AG20443 (cell line): ENCODE measurements at regions not wholly inside any gene's neighbourhood (a gene's known extent, or its start where the extent isn't known, plus 50 kb on each side); places are given as distances from the start of the nearest gene placed in this dataset.
"Not testable (repeated sequence)": the region's sequence is repeated elsewhere in the genome, so short reads cannot be mapped to it uniquely, and the experiment has no call there.

Experiments used
- DNase-seq: peaks from one replicate; pipeline ENCODE4 v3.0.0; 2012; ENCODE audit warnings: low spot score, mixed read lengths

DNA sequence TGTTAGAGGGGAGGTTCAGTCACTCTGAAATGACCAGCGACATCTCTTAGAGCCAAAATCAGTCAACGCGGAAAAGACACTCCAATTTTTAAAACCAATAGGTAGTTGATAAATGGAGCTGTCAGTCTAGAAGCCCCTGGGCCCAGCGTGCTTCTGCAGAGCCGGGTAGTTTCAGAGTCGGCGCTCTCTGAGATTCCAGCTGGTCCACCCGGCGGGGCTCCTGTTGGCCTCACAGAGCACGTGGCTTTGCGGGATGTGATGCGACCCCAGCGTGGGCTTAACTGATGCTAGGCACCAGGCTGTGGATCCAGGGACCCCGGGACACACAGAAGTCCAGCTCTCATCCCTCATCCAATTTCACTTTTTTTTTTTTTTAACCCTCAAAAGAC, 245.9 kb downstream of the BCL2L11 start:
- not testable (repeated sequence) for DNase-seq

DNA sequence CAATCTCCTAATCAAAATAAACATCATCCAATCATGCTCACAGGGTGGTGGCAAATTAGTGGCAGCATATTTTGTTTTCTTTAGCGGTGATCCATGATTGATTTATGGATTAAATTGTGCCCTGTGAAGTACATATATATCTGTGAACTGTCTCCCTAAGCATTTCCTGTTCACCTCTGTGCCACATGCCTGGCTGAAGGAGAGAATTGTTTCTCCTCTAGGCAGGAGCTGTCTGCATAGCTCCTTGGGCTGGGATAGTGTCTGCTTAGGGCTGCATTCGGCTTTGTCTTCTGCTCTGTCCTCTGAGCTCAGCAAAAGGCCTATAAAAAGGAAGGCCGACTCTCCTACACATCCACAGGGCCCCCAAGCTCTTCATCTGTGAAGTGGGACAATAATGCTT, 246.4 kb downstream of the BCL2L11 start:
- DNase-seq = not testable (repeated sequence)

DNA sequence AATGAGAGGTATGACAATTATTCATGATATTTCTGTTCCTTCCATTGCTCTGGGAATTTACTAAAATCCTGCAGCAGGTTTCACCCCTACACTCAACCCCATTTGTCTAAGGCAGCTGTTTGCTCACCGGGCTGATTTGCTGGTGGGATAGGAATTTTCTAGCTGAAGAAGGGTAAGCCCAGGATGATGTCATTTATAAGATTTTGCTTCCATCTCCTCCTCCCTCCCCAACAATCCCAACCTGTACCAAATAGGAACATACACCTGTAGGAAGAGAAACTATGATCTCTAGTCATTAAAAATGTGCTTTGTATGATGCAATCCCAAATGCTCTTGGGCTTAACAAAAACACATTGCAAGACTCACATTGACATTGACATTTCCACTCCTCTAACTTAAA, 247.2 kb downstream of the BCL2L11 start:
- not testable (repeated sequence) for DNase-seq

DNA sequence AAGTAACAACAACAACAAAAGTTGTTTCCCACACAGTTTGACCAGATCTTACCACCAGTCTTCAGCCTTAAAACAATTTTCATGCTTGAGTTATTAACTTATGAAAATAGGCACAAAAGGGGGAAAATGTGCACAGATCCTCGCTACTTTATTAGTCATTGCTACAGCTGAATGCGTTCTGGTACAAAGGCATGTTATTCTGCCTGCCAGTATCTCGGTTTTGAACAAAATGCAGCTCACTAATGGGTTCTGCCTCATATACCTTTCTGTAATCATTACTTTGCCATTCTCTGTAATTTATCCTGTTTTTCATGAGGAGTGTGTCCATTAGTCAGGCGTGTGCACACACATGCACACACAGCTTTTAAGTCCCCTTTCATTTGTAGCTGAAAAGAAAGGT, 247.6 kb downstream of the BCL2L11 start:
- DNase-seq = not testable (repeated sequence)

DNA sequence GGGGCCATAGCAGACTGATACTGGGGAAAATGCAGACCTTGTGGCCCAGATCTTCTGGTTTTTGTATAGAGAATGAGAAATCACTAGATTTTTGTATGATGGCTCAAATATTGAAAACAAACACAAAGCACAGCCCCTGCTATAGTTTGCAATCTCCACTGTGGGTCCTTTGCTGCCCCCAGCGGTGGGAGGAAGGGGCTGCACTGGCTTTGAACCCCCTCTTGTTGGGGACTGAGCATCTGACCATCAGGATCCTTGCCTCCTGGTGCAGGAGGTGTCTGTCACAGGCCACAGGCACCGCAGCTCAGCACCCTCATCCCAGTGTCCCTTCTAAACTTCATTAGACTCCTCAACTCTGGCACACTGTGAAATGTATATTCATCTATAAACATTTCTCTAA, 252.3 kb downstream of the BCL2L11 start:
- not testable (repeated sequence) for DNase-seq

DNA sequence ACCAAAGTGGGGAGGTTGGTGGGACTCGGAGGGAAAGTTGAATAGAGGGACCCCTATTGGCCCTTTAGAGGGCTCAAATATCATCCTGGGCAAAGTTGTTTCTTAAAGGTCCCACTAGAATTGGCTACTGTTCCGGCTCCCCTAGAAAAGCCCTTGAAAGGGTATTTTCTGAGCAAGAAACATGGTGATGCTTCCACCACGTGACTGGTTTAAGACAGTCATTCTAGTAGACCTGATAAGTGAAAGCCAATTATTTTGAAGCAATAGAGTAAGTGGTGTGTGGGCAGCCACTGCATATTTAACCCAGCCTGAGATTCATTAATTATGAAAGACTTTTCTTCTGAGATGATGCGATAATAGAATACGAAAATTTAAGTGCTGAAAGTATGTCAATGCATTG, 253.3 kb downstream of the BCL2L11 start:
- not testable (repeated sequence) for DNase-seq

DNA sequence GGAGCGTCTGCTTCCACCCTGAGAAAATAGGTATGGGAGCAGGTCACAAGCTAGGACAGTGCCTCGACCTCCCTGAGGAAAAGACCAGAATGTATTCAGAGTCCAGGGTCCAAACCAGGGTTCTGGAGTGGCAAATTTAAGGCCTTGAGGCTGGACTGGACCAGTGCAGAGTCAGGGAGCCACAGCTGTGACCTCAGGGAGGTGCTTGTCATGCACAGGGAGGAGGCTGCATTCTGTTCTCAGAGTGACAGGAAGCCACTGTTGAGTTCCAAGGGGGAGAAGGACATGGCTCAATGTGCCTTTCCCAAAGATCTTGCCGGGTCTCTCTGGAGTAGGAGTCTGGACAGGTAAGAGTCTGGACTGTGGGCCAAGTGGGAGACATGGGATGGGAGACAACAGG, 254.0 kb downstream of the BCL2L11 start:
- not testable (repeated sequence) for DNase-seq

DNA sequence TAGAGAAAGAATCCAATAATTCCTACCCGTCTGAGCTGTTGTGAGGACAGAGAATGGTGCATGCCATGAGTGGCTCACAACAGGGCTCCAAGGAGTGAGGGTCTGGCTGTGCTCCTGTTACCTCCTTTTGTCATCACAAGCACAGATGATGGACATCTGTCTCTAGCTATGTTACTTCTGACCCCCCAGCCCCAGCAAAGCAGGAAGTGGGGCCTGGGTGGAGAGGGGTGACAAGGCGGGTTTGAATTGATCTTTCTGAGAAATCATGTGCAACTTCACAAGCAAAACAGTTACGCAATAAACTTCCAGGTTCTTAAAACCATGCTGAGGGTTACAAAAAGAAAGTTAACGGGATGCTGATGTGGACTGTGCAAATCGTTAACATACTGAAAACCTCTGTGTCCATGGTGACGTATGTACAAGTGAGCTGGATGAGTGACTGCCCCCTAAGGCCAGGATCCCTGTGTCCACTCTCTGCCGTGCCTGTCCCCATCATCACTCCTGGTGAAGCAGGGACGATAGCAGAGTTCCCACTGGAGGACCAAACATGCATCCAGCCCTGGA, 254.7 kb downstream of the BCL2L11 start:
- not testable (repeated sequence) for DNase-seq

DNA sequence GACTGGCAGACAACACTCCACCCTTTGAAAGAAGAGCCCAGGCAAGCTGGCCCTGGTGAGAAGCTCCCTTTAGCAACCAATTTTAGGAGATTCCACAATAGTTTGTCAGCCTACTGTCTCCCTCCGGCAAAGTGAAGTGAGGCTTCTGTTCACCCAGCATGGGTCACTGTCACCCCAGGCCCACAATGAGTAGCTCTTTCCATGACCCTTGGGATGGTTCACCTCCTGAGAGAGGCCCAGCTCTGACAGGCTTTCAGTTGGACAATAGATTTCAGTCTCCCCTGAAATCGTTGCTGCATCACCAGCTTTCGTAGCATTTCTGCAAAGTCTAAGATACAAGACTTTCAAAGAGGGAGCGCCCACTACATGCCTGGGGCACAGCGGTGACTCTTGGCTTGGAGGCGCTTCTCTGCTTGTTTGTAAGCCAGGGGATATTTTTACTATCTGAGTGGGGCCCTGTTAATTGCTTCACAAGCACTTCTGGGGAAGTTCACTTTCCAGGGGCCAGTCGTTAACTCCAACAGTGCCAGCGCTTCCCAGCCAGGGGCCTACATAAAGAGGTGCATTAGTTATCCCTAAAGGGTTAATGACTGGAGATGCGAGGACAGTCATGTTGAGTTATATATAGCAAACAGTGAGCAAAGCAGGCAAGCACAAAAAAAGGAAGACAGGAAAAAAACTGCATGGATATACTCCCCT, 255.7 kb downstream of the BCL2L11 start:
- DNase-seq = not testable (repeated sequence)

DNA sequence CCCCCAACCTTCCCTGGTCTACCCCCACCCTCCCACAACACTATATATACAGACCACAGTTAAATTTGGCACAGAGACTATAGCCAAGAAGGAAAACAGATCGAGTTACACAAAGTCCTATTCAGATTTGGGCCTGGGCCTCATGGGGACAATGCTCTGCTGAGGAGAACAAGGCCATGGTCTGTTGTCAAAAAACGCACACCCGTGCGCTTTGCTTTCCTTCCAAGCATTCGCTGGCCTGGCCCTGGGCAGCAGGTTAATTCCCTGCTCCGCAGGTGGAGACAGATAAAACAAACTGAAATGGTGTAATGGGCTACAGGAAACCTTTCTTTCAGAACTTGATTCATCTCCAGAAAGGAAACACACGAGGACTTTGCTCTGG, 256.2 kb downstream of the BCL2L11 start:
- DNase-seq = not testable (repeated sequence)

DNA sequence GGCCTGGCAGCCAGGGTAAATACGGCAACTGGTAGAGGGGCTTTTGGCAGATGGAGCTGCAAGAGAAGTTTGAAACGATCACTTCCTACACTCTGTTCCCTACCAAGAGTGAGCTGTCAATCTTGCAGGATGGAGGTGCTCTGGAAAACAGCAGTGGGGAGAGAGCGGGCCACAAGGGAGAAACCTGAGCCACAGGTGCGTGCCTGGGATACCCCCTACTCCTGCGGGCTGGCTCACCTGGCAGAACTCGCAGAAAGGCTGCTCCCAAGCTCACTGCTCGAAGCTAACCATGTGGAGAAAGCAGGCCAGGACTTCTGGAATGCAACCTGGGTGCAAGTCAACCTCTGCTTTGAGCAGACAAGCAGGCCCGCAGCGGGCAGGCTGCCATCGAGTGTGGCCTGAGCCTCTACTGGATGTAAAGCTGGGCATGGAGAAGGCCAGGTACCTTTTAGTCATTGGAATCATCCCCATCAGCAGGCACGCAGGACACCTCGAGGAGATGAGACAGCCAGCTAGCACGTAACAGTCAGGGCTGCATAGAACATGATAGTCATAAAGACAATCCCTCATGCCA, 256.8 kb downstream of the BCL2L11 start:
- DNase-seq = not testable (repeated sequence)

DNA sequence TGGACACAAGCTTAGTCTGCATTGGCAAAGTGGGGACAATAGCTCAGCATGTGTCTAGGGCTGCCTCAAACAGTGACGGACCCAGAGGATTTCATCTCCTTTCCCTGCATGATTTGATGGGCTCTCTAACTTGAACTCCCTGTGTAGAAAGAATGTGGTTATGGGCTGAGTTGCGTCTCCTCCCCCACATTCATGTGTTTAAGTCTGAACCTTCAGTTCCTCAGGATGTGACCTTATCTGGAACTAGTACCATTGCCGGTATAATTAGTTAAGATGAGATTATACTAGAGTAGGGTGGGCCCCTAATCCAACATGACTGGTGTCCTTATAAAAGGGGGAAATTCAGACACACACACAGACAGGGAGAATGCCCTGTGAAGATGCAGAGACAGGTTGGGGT, 257.6 kb downstream of the BCL2L11 start:
- DNase-seq = not testable (repeated sequence)

DNA sequence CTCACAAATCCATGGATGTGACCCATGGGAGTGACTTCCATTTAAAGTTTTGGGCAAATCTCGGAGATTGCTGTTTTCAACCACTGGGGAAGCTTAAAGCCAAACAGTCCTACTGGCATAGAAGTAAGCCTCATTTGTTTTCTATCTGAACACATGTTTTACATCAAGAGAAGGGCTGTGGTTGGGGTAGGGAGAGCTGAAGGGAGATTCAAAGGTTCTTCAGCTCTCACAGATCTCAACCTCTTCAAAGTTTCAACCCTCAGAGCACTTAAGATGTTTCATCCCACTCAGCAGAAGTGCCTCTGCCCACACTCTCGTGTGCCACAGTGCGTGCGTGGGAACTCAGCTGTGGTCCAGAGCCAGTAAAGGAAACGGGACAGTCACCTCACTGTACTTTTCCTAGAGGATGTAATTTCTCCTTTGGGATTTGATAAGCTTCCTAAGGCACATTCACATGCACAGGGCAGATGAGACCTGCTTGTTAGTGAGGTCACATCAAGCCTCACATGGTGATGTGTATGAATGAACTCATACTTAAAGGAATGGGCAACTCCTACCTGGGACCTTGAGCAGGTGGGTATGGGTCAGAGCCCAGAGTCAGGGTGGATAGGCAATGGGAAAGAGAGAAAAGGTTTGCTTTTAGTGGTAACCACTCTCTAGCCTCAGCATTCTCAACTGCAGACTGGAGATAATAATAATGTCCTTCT, 260.2 kb downstream of the BCL2L11 start:
- DNase-seq = not testable (repeated sequence)

DNA sequence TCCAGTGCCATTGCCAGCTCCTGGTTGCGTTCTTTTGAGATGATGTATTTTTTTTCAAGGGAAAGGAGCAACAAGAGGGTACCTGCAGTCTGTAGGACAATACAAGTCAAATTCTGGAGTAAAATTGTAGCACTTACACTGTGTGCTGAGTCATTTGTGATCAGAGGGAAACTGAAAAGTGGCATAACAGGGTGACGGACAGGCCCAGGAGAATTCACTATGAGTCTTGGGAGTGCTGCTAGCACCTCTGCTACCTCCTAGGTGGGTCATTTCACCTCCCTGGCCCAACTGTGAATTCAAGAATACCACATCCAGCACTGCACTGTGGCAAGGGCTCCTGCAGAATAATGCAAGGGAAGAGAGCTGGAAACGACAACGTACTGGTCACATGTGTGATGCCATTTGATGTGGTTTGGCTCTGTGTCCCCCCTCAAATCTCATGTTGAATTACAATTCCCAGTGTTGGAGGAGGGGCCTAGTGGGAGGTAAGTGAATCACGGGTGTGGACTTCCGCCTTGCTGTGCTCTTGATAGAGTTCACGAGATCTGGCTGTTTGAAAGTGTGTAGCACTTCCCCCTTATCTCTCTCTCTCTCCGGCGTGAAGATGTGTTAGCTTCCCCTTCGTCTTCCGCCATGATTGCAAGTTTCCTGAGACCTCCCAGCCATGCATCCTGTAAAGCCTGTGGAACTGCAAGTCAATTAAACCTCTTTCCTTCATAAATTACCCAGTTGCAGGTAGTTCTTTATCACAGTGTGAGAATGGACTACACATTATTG, 261.0 kb downstream of the BCL2L11 start:
- DNase-seq = not testable (repeated sequence)

DNA sequence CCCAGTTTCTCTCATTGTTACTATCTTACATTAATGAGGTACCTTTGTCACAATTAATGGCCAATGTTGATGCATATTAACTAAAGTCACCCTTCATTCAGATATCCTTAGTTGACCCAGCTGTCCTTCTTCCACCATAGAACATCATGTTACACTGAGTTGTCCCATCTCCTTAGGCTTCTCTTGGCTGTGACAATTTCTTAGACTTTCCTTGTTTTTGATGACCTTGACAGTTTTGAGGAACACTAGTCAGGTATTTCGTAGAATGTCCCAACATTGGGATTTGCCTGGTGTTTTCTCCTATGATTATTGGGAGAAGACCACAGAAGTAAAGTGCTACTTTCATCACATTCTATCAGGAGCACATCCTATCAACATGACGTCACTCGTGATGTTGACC, 261.8 kb downstream of the BCL2L11 start:
- not testable (repeated sequence) for DNase-seq

DNA sequence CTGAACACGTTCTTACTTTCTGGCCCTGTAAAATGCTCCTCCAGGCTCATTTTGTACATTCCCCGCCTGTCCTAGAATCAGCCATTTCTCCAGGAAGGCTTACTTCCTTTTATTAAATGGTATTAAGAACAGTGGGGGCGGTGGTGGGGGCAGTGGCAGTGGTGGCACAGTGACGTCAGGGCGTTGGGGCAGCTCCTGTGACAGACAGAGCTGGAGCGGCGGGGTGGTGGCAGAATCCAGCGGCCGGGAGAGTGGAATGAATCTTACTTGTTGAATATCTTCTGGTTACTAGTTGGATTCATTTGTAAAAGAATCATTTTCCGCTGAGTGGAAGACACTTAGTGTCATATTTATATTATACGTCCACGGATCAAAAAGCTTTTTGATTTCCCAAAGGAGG, 262.6 kb downstream of the BCL2L11 start:
- DNase-seq = not testable (repeated sequence)

DNA sequence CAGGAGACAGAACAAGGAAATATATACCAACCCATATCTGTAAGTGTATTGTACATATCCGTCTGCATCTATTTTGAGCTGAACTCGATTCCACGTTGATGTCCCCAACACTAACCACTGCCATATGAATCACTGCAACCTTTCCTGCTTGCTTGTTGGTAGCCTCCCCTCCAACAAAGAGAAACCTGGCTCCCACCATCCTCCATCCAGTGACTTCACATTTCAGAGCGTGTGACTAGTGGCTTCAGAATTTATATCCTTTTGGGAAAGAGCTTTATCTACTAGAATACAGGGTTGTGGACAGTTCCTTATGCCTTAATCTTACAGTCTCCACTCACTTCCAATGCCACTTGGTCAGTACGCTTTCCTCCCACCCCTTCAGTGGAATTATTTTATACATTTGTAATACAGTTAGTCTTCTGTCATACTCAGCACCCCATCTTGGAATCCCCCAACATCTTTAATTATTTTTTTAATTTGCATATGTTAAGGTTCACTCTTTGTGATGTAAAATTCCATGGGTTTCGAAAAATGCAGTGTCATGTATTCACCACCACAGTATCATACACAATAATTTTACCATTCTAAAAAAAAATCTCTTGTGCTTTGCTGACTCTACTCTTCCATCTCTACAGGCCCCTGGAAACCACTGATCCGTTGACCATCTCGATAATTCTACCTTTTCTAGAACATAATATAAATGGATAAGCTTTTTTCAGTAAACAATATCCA, 264.7 kb downstream of the BCL2L11 start:
- not testable (repeated sequence) for DNase-seq

DNA sequence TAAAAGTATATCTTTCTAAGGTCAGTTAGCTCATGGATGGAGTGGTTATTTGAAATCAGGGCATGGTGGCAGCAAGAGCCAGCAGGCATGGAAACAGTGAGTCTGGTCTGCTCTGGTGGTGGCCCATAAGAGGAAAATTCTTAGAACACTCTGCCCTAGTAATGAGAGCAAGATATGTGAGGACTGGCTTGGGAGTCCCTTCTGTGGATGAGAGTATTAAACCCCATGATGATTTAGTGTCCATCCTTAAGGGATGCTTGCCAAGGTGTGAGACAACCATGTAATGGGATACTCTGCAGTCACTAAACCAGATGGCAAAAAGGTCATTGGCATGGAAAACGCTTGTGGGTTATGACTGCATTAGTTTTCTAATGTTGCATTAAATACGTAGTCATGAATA, 269.9 kb downstream of the BCL2L11 start:
- not testable (repeated sequence) for DNase-seq

DNA sequence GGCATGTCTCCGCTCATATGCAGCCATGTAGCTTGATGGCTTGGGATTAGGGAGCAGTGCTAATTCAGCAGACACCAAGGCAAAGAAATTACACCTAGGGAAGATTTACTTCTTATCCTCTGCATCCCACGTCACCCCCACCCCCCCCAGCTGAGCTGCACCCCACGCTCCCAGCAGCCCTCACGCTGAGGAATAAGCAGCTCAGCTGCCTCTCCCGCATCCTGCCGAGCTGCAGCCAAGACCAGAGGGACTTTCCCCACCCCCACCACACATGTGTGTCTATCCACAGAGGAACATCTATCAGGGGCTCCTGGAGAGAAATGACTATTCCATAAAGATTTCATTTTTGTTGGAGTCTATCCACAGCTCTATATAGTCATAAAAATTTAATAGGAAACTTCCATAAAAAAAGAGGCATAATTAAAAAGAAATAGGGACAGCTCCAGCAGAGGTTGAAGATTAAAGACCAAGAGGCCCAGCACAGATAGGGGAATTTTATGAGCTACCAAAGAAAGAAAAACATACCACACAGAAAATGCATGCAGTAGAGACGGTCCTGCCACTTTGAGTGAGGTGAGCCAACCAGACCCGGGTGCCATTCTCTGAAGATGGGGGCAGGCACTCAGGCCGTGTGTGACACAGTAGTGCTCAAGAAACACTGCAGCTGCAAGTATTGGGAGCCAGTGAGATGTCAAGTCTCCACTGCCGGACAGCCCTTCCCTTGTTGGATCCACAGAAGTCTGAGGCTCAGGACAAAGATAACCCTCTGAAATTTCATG, 274.8 kb downstream of the BCL2L11 start:
- DNase-seq = peak; percentile 24

DNA sequence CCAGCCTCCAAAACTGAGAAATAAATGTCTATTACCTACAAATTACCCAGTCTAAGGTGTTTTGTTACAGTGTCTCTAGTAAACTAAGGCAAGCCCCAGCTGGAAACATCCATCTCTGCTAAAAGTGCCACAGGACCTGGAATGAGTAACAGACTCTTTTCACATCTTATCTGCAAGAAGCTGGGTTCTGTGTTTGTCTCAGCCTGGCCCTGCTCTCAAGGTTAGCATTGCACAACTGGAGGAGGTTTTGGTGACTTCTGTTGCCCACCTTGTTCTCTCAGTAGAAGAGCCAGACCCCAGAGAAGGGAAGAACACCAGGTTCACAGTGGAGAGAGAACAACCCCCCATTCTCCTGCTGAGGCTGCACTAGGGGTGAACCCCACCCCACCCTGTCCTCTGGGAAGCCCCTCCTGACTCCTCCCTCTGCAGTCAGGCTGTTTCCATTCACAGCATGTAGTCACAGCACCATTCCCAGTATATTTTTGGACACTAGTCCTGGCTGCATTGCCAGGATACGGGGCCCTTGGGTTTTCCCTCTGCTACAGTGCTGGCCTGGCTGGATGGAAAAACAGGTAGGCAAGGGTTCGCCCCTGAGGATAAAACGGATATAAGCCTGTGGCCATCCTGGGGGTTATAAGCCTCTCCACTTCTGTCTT, 280.0 kb downstream of the BCL2L11 start:
- not testable (repeated sequence) for DNase-seq
